ENCODE measurements at regions not wholly inside any gene's neighbourhood (a gene's known extent, or its start where the extent isn't known, plus 50 kb on each side); places are given as distances from the start of the nearest gene placed in this dataset.

GRCh38 chr3:145219355-145220235 lies 941.4 kb downstream of the PLOD2 start:
- TF ChIP-seq, protein P1, sequence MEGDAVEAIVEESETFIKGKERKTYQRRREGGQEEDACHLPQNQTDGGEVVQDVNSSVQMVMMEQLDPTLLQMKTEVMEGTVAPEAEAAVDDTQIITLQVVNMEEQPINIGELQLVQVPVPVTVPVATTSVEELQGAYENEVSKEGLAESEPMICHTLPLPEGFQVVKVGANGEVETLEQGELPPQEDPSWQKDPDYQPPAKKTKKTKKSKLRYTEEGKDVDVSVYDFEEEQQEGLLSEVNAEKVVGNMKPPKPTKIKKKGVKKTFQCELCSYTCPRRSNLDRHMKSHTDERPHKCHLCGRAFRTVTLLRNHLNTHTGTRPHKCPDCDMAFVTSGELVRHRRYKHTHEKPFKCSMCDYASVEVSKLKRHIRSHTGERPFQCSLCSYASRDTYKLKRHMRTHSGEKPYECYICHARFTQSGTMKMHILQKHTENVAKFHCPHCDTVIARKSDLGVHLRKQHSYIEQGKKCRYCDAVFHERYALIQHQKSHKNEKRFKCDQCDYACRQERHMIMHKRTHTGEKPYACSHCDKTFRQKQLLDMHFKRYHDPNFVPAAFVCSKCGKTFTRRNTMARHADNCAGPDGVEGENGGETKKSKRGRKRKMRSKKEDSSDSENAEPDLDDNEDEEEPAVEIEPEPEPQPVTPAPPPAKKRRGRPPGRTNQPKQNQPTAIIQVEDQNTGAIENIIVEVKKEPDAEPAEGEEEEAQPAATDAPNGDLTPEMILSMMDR (optimal IDR thresholded peaks at IDR 0.05 in 1 of 3, IDR thresholded peaks at IDR 0.05 in 1 of 3, conservative IDR thresholded peaks at IDR 0.05 in 1 of 3; ENCODE audit: extremely low read depth in 1 of 3, insufficient read depth in 2 of 3, low read length in 3 of 3), result no peak
- TF ChIP-seq EZH2 (IDR thresholded peaks at IDR 0.05; ENCODE audit: low read length), result no peak
